ENCODE measurements at regions not wholly inside any gene's neighbourhood (a gene's known extent, or its start where the extent isn't known, plus 50 kb on each side); places are given as distances from the start of the nearest gene placed in this dataset.
"Not testable (repeated sequence)": the region's sequence is repeated elsewhere in the genome, so short reads cannot be mapped to it uniquely, and the experiment has no call there.

DNA sequence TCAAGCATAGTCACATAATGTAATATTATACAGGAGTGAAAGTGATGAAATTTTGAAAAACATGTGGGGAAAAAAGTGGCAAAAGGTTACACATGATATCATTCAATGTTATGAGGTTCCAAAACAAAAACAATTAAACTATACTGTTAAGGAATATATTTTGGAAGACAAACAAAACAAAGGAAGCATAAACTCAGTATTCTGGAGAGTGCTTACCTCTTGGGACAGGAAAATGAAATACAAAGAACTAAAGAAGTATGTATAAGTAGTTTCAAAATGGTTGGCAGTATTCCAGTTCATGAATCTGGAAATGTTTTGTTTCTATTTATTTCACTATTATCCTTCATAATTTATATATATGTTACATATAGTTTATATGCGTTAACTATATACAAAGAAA is 213.5 kb downstream of the MOXD1 start:
- WGBS (ENCODE audit: extremely low coverage, insufficient read length, low lambda C conversion rate): no CpG with 5 or more reads among the region's 1 CpG

GRCh38 chr6:132184966-132185365 is 216.3 kb downstream of the MOXD1 start:
- H2AK5ac ChIP-seq (ENCODE audit: insufficient read length, low read length); H3K23me2 ChIP-seq (ENCODE audit: insufficient read length, low read depth, low read length, poor library complexity, severe bottlenecking); H3K4me1 ChIP-seq (ENCODE audit: insufficient read depth, low read length); H3K18ac ChIP-seq (ENCODE audit: insufficient read length, low read depth, low read length); DNase-seq; H4K91ac ChIP-seq (ENCODE audit: insufficient read length, low read depth, low read length); H3K27me3 Mint-ChIP-seq (ENCODE audit: low read depth); H2BK20ac ChIP-seq (ENCODE audit: low read depth, low read length, poor library complexity, severe bottlenecking); H2BK5ac ChIP-seq (ENCODE audit: insufficient read length, low read length); H2BK15ac ChIP-seq (ENCODE audit: low read depth, low read length); H4K5ac ChIP-seq (ENCODE audit: insufficient read length, low read depth, low read length); H4K20me1 ChIP-seq (ENCODE audit: control insufficient read depth, insufficient read depth, insufficient read length); H2BK12ac ChIP-seq (ENCODE audit: insufficient read length, low read depth, low read length); H3K4me3 Mint-ChIP-seq; H3K9ac ChIP-seq (ENCODE audit: extremely low read depth, insufficient read length, low read length); H3K23ac ChIP-seq (ENCODE audit: insufficient read length, low read depth, low read length); H3K9me3 ChIP-seq (ENCODE audit: control insufficient read depth, low read depth, low read length); H3K79me1 ChIP-seq (ENCODE audit: insufficient read depth, low read depth, low read length, poor library complexity, severe bottlenecking); H2BK120ac ChIP-seq (ENCODE audit: low read depth, low read length, poor library complexity, severe bottlenecking); H3K27ac Mint-ChIP-seq; H3K36me3 Mint-ChIP-seq (ENCODE audit: insufficient read depth in 1 of 3, low read depth in 3 of 3); H3K56ac ChIP-seq (ENCODE audit: insufficient read length, low read depth, low read length); H3K14ac ChIP-seq (ENCODE audit: insufficient read depth, low read length); H3K27me3 ChIP-seq (ENCODE audit: insufficient read depth, low read length); H3K4ac ChIP-seq (ENCODE audit: low read depth, low read length); H3K79me2 ChIP-seq (ENCODE audit: insufficient read depth, low read length); H3T11ph ChIP-seq (ENCODE audit: low read length); H2AFZ ChIP-seq (ENCODE audit: low read length); H3K27ac ChIP-seq (ENCODE audit: insufficient read length, low read depth, low read length); H3K4me1 Mint-ChIP-seq; H3K4me2 ChIP-seq (ENCODE audit: insufficient read depth, insufficient read length, low read length); H4K8ac ChIP-seq (replicated peaks; ENCODE audit: insufficient read length, low read depth, low read length): not testable (repeated sequence)
- H3K9me3 Mint-ChIP-seq: peaks cover 13 to 18% of the 10 kb centered on the region in 2 experiments
- no CpG with 5 or more reads among the region's 1 CpG for WGBS (ENCODE audit: extremely low coverage, insufficient read length, low lambda C conversion rate)

More for the DNA sequence above, 213.5 kb downstream of the MOXD1 start:
- H2BK5ac ChIP-seq (ENCODE audit: insufficient read length, low read length): no peak overlapping the region
- no peak overlapping the region for H3K18ac ChIP-seq (ENCODE audit: insufficient read length, low read depth, low read length)
- H2BK12ac ChIP-seq (ENCODE audit: insufficient read length, low read depth, low read length): no peak overlapping the region
- H3K27me3 ChIP-seq (ENCODE audit: insufficient read depth, low read length): no peaks in the 10 kb centered on the region
- H3K4me2 ChIP-seq (ENCODE audit: insufficient read depth, insufficient read length, low read length): no peak overlapping the region
- TF ChIP-seq, protein P1, sequence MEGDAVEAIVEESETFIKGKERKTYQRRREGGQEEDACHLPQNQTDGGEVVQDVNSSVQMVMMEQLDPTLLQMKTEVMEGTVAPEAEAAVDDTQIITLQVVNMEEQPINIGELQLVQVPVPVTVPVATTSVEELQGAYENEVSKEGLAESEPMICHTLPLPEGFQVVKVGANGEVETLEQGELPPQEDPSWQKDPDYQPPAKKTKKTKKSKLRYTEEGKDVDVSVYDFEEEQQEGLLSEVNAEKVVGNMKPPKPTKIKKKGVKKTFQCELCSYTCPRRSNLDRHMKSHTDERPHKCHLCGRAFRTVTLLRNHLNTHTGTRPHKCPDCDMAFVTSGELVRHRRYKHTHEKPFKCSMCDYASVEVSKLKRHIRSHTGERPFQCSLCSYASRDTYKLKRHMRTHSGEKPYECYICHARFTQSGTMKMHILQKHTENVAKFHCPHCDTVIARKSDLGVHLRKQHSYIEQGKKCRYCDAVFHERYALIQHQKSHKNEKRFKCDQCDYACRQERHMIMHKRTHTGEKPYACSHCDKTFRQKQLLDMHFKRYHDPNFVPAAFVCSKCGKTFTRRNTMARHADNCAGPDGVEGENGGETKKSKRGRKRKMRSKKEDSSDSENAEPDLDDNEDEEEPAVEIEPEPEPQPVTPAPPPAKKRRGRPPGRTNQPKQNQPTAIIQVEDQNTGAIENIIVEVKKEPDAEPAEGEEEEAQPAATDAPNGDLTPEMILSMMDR (conservative IDR thresholded peaks at IDR 0.05): no peak
- Mint-ChIP-seq H3K4me1 (peaks cover 2 to 3% of the 10 kb centered on the region in 2 experiments; a peak in 1 of 4 replicates), H3K9me3 (peaks cover 2 to 4% of the 10 kb centered on the region in 2 experiments; a peak in 3 of 5 replicates), H3K27me3 (ENCODE audit: low read depth) (no peaks in the 10 kb centered on the region; the same call in 1 of the 2 replicates), H3K4me3 (no peak overlapping the region), H3K36me3 (ENCODE audit: insufficient read depth in 1 of 3, low read depth in 3 of 3) (no peaks in the 10 kb centered on the region; a peak in 1 of 7 replicates), H3K27ac (no peak overlapping the region)
- H2BK120ac ChIP-seq (ENCODE audit: low read depth, low read length, poor library complexity, severe bottlenecking): no peak overlapping the region
- DNase-seq: no peak
- no peak overlapping the region for H3T11ph ChIP-seq (ENCODE audit: low read length)
- no peak overlapping the region for H3K14ac ChIP-seq (ENCODE audit: insufficient read depth, low read length)
- no peak overlapping the region for H2BK20ac ChIP-seq (ENCODE audit: low read depth, low read length, poor library complexity, severe bottlenecking)
- H2AK5ac ChIP-seq (ENCODE audit: insufficient read length, low read length): no peak overlapping the region
- no peak overlapping the region for H2BK15ac ChIP-seq (ENCODE audit: low read depth, low read length)
- no peak overlapping the region for H3K4ac ChIP-seq (ENCODE audit: low read depth, low read length)
- no peak overlapping the region for H2AFZ ChIP-seq (ENCODE audit: low read length)
- no peaks in the 10 kb centered on the region for H3K9me3 ChIP-seq (ENCODE audit: control insufficient read depth, low read depth, low read length)
- H3K79me2 ChIP-seq (ENCODE audit: insufficient read depth, low read length): no peaks in the 10 kb centered on the region
- H3K27ac ChIP-seq (ENCODE audit: insufficient read length, low read depth, low read length): no peak overlapping the region
- H4K91ac ChIP-seq (ENCODE audit: insufficient read length, low read depth, low read length): no peak overlapping the region
- H3K79me1 ChIP-seq (ENCODE audit: insufficient read depth, low read depth, low read length, poor library complexity, severe bottlenecking): no peaks in the 10 kb centered on the region
- H3K56ac ChIP-seq (ENCODE audit: insufficient read length, low read depth, low read length): no peak overlapping the region
- no peak overlapping the region for H4K5ac ChIP-seq (ENCODE audit: insufficient read length, low read depth, low read length)
- no peak overlapping the region for H4K8ac ChIP-seq (replicated peaks; ENCODE audit: insufficient read length, low read depth, low read length)
- no peak overlapping the region for H3K9ac ChIP-seq (ENCODE audit: extremely low read depth, insufficient read length, low read length)
- H3K23ac ChIP-seq (ENCODE audit: insufficient read length, low read depth, low read length): no peak overlapping the region
- H3K23me2 ChIP-seq (ENCODE audit: insufficient read length, low read depth, low read length, poor library complexity, severe bottlenecking): no peaks in the 10 kb centered on the region
- H4K20me1 ChIP-seq (ENCODE audit: control insufficient read depth, insufficient read depth, insufficient read length): no peaks in the 10 kb centered on the region
- H3K4me1 ChIP-seq (ENCODE audit: insufficient read depth, low read length): no peaks in the 10 kb centered on the region
